ENCODE measurements at regions not wholly inside any gene's neighbourhood (a gene's known extent, or its start where the extent isn't known, plus 50 kb on each side); places are given as distances from the start of the nearest gene placed in this dataset.
"Not testable (repeated sequence)": the region's sequence is repeated elsewhere in the genome, so short reads cannot be mapped to it uniquely, and the experiment has no call there.

- in situ Hi-C loops (cut with MboI; ENCODE audit: low pct_unique_long_range_greater_than_20kb, low sequenced_read_pairs, unreplicated experiment), result no loop called here
- TF ChIP-seq CTCF (IDR thresholded peaks at IDR 0.05; ENCODE audit: extremely low read depth, insufficient read depth, missing control alignments), result no peak
- DNase-seq (ENCODE audit: low spot score), result no peak
Measured at GRCh38 chr20:55649254-55649653, 356.1 kb downstream of the CBLN4 start.

GRCh38 chr20:55646851-55647250, 358.5 kb downstream of the CBLN4 start:
- DNase-seq (ENCODE audit: low spot score), result no peak
- in situ Hi-C loops (cut with MboI; ENCODE audit: low pct_unique_long_range_greater_than_20kb, low sequenced_read_pairs, unreplicated experiment), result no loop called here
- TF ChIP-seq CTCF (IDR thresholded peaks at IDR 0.05; ENCODE audit: extremely low read depth, insufficient read depth, missing control alignments), result no peak

GRCh38 chr20:55641497-55641896, 363.8 kb downstream of the CBLN4 start:
- in situ Hi-C loops (cut with MboI; ENCODE audit: low pct_unique_long_range_greater_than_20kb, low sequenced_read_pairs, unreplicated experiment), result no loop called here

GRCh38 chr20:55635870-55636269, 369.4 kb downstream of the CBLN4 start:
- TF ChIP-seq CTCF (IDR thresholded peaks at IDR 0.05; ENCODE audit: extremely low read depth, insufficient read depth, missing control alignments), result no peak

More at GRCh38 chr20:55641497-55641896, 363.8 kb downstream of the CBLN4 start:
- no peak for DNase-seq (ENCODE audit: low spot score)
- TF ChIP-seq CTCF (IDR thresholded peaks at IDR 0.05; ENCODE audit: extremely low read depth, insufficient read depth, missing control alignments), result no peak

GRCh38 chr20:55632592-55632991, 372.7 kb downstream of the CBLN4 start:
- in situ Hi-C loops (cut with MboI; ENCODE audit: low pct_unique_long_range_greater_than_20kb, low sequenced_read_pairs, unreplicated experiment), result no loop called here
- no peak for TF ChIP-seq CTCF (IDR thresholded peaks at IDR 0.05; ENCODE audit: extremely low read depth, insufficient read depth, missing control alignments)
- DNase-seq (ENCODE audit: low spot score), result no peak

More at GRCh38 chr20:55635870-55636269, 369.4 kb downstream of the CBLN4 start:
- DNase-seq (ENCODE audit: low spot score), result no peak
- in situ Hi-C loops (cut with MboI; ENCODE audit: low pct_unique_long_range_greater_than_20kb, low sequenced_read_pairs, unreplicated experiment), result no loop called here

- DNase-seq (ENCODE audit: low spot score); in situ Hi-C loops (cut with MboI; ENCODE audit: low pct_unique_long_range_greater_than_20kb, low sequenced_read_pairs, unreplicated experiment): not testable (repeated sequence)
Measured at GRCh38 chr20:55629143-55629542, 376.2 kb downstream of the CBLN4 start.

- no peak for DNase-seq (ENCODE audit: low spot score)
Measured at GRCh38 chr20:55626716-55627115, 378.6 kb downstream of the CBLN4 start.

More at GRCh38 chr20:55626716-55627115, 378.6 kb downstream of the CBLN4 start:
- in situ Hi-C loops (cut with MboI; ENCODE audit: low pct_unique_long_range_greater_than_20kb, low sequenced_read_pairs, unreplicated experiment), result no loop called here
- TF ChIP-seq CTCF (IDR thresholded peaks at IDR 0.05; ENCODE audit: extremely low read depth, insufficient read depth, missing control alignments), result no peak

All from GM13977 (cell line).